Amniotic epithelial cell (primary cell): ENCODE measurements at regions not wholly inside any gene's neighbourhood (a gene's known extent, or its start where the extent isn't known, plus 50 kb on each side); places are given as distances from the start of the nearest gene placed in this dataset.
A peak's percentile ranks its signal among the peaks of the same experiment; 100 is the strongest.
"Not testable (repeated sequence)": the region's sequence is repeated elsewhere in the genome, so short reads cannot be mapped to it uniquely, and the experiment has no call there.

ENCODE experiments used
- DNase-seq: peaks from one replicate; pipeline ENCODE4 v3.0.0-alpha.2; 2010; ENCODE audit warnings: low read depth

DNA sequence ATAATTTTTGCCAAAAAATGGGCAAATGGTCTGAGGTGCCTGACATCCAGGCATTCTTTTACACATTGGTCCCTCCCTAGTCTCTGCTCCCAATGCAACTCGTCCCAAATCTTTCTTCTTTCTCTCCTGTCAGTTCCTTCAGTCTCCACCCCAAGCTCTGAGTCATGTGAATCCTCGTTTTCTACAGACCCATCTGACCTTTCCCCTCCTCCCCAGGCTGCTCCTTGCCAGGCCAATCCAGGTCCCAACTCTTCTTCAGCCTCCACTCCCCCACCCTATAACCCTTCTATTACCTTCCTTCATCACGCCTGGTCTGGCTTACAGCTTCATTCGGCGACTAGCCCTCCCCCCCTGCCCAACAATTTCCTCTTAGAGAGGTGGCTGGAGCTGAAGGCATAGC lies 55.3 kb downstream of the BBS10 start:
- DNase-seq, result not testable (repeated sequence)

- DNase-seq, result not testable (repeated sequence)
Observed at GRCh38 chr12:76292305-76292704, 55.9 kb downstream of the BBS10 start.

GRCh38 chr12:76290963-76291859 lies 57.0 kb downstream of the BBS10 start:
- DNase-seq, result no peak

- DNase-seq, result peak; percentile 28
Observed at GRCh38 chr12:76288218-76288617, 60.0 kb downstream of the BBS10 start.

DNA sequence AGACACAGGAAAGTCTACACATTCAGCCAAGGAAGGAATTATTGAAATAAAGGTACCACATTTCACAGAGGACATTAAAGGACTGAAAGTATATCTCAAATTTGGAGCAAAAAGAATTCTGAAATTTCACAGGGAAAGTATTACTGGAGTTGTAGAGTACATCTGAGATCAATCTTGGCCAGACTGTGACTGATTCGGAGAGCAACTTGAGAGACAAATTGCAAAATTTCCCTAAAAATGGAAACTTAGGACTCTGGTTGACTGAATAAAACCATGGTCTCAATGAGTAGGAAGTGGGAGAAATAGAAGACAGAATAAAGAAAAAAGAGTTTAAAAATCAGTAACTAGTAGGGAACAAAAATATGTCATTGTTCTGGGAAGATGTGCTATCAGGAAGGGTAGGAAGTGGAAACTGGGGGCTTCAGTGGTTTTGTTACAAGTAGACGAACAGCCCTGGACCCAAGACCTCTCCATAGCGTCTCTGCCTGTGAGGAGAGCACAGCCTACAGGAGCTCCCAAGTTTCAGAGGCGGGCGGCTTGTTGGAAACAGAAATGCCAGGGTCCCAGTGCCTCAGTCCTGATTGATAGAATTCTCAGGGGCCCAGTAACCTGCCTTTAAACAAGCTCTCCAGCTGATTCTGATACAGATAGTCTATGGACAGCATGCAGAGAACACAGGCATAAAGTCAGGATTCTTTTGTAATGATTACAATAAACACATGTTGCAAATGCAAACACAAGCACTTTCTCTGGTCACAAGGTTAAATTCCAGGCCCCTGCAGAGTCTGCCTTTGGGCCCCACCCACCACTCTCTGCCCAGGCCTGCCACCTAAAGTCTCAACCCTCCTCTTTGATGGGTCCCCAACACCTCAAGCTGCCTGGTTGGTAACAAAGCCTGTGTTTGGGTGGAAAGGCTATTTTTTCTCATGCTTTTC lies 63.1 kb downstream of the BBS10 start:
- peak; percentile 40 for DNase-seq

DNA sequence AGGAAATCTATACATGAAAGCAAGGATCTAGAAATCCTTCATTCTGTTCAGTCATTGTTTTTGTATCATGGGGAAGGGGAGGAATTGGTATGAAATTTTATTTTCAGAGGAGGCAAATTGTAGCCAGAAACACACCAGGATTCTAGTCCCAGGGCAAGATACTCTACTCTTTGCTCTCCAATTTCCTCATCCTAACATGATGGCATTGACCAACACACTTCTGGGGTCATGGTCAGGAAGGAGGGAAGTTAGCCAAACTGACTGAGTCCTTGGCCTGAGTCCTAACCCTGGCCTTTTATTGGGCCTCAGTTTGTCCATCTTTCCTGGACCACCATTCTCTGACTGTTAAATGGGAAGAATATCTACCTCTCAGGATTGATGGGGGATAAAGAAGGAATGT lies 65.5 kb downstream of the BBS10 start:
- no peak for DNase-seq

- DNase-seq, result peak; percentile 76
Observed at GRCh38 chr12:76277480-76277879, 70.7 kb downstream of the BBS10 start.

- no peak for DNase-seq
Observed at GRCh38 chr12:76276499-76277151, 71.6 kb downstream of the BBS10 start.

DNA sequence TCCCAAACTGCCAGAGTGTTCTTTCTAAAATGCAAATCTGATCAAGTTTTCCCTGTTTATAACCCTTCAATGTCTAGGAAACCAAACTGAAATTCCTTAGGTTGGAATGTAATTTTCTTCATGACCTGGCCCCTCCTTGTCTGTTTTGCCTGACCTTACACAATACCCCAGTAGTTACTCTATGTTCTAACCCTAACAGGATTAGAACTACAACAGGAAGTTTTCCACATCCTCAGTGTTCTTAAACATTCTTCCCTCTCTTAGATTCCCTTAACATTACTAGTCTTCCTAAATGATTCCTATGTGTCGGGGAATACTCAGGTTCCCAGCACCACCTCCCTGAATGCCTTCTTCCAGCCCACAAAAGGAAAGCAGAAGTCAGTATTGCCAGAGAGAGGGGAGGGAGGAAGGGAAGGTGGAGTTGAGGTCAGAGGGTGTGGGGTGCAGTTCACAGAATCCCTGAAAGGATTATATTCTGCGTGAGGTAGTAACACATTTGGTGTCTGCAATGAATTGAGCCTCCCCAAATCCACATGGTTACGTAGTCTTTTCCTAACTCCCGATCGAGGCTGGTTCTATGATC lies 72.6 kb downstream of the BBS10 start:
- peak; percentile 55 for DNase-seq

GRCh38 chr12:76274420-76275083 lies 73.7 kb downstream of the BBS10 start:
- DNase-seq, result peak; percentile 66

- DNase-seq, result no peak
Observed at GRCh38 chr12:76272287-76272686, 75.9 kb downstream of the BBS10 start.

GRCh38 chr12:76270657-76271358 lies 77.4 kb downstream of the BBS10 start:
- DNase-seq, result peak; percentile 19

- DNase-seq, result no peak
Observed at GRCh38 chr12:76268267-76268666, 79.9 kb downstream of the BBS10 start.

DNA sequence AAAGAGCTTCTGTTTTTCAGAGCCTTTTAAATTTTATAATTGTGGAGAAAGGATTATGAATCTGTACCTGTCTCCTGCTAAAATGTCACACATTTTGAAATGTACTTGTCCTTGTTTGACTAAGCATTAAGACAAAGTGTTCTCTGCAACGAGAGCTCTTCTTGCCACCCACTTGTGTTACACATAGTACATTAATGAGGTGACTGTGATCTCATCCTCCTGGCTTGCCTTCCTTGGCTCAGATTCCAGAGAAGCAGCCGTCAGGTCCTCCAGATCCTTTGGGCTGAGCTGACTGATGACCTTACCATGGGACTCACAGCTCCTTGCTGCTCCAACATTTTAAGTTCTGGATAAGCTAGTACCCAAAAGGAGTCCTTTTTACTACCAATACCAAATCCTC lies 81.4 kb downstream of the BBS10 start:
- peak; percentile 79 for DNase-seq

DNA sequence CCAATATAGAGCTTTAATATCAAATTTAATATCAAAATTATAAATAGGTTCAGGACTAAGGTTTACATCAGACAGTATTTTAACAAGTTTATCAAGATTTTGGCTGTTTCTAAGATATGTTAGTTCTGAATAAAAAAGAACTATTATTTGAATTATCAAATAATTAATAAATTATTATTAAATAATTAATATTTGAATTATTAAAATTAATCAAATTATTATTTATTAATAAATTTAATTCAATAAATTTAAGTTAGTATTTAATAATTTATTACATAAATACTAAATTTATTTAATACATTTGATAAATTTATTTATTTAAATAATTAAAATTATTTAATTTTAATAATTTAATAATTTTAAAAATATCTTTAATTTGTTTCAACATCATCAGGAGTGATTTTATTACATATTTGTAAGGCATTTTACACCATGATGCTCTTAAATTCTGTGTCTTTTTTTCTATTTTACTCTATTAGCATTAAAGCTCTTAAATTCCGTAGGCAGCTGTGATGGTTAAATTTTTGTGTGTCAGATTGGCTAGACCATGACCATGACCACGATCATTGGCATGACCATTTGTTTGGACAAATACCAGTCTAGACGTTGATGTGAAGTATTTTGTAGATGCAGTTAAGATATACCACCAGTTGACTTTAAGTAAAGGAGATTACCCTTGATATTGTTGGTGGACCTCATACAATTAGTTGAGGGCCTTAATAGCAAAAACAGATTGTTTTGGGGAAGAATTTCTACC lies 82.6 kb downstream of the BBS10 start:
- DNase-seq, result no peak

DNA sequence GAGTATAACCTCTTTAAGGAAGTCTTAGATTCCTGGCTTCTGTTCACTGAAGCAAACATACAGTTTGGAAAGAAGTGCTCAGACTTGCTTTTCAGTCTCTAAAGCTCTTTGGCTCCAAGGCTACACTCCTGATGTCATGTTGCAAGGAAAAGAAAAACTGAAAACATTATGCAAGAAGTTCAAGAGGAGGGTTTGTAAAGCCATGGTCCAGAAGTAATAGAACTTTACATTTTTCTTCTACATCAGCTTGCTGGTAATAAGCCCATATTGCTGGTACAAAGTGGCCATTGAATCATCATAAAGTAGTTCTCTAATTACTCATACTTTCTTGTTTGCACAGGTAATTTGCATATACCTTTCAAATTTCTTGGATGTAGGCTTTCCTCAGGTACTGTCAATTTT lies 83.6 kb downstream of the BBS10 start:
- peak; percentile 34 for DNase-seq

DNA sequence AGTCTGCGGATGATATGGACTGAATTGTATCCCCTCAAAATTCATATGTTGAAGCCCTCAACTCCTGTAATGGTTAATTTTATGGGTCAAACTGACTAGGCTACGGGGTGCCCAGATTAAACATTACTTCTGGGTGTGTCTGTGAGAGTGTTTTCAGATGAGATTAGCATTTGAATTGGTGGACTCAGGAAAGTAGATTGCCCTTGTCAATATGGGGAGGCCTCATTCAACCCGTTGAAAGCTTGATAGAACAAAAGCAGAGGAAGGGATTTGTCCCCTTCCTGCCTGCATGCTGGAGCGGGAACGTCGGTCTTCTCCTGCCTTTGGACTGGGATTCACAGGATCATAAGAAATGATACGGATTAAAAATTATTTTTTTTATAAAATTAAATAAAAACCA lies 84.5 kb downstream of the BBS10 start:
- no peak for DNase-seq

DNA sequence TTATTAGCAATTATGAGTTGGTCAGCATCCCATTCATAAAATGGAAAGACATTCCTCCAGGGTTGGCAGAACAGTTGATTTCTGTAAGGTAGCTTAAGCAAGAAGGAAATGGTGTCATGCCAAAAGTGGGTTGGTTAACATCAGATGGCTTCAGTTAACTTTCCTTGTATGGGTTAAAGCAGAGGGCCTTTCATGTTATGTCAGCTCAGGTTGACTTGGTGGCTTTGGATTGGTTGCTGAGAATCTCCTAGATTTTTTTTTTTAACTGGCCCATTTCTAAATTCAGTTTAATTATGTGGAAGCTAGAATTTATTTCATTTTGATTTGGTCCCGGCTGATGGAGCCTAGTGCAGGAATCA lies 87.8 kb downstream of the BBS10 start:
- peak; percentile 46 for DNase-seq

DNA sequence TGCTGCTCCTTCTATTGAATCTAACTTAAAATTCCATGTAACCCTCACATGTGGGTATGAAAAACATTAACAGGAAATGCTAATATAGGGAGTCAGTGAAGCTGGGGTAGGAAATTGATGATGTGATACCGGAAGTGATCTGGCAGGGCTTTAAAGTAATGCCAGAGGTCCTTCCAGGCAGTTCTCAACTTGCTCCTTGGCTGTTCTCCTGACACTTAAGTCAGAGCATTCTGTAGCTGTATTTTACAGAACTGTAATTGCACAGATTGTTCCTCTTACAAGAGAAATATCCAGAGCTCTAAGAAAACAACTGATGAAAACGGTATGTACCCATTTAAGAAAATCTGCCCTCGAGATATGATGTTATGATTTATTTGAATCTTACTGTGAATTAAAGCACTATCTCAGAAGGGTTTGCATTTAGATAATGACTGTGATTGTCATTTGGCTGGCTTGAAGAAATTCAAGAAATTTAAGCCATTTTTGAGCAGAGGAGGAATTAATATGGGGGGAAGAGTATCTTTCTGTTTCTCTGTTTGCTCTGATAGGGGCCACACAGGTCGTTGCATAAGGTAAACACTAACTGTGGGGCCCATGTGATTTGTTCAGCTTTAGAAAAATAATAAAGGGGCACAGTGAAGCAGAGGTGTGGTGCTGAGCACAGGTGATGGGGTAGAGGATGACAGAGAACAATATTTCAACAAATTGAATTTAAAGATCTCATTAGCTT lies 88.4 kb downstream of the BBS10 start:
- DNase-seq, result peak; percentile 72
